Skeletal muscle tissue (tissue), 3 donors: ENCODE measurements at regions not wholly inside any gene's neighbourhood (a gene's known extent, or its start where the extent isn't known, plus 50 kb on each side); places are given as distances from the start of the nearest gene placed in this dataset.

Experiments used
- H3K27ac ChIP-seq: one replicate; pipeline ENCODE4 v1.7.0; 2013; ENCODE audit warnings: mild to moderate bottlenecking, low read depth, low read length, inconsistent platforms
- H3K27me3 ChIP-seq, 3 donors: one replicate each; pipeline ENCODE4 v1.7.0; 2013; ENCODE audit warnings: low read length in 3 of 3; ENCODE audit not compliant: control insufficient read depth in 3 of 3, insufficient read depth in 3 of 3
- H3K36me3 ChIP-seq, 3 donors: one replicate each; pipeline ENCODE4 v1.7.0; 2013; ENCODE audit warnings: low read length in 3 of 3; ENCODE audit not compliant: control insufficient read depth in 3 of 3, insufficient read depth in 3 of 3
- H3K4me1 ChIP-seq, 3 donors: one replicate each; pipeline ENCODE4 v1.7.0; 2013; ENCODE audit warnings: low read length in 3 of 3, mild to moderate bottlenecking in 3 of 3; ENCODE audit not compliant: control insufficient read depth in 3 of 3, insufficient read depth in 3 of 3
- H3K4me3 ChIP-seq, 3 donors: one replicate each; pipeline ENCODE4 v1.7.0; 2013; ENCODE audit warnings: low read length in 3 of 3
- H3K9ac ChIP-seq, 3 donors: one replicate each; pipeline ENCODE4 v1.7.0; 2013; ENCODE audit warnings: low read length in 3 of 3, mild to moderate bottlenecking in 3 of 3, moderate library complexity in 2 of 3, low read depth in 1 of 3
- H3K9me3 ChIP-seq, 3 donors: one replicate each; pipeline ENCODE4 v1.7.0; 2013; ENCODE audit warnings: low read length in 3 of 3; ENCODE audit not compliant: control insufficient read depth in 3 of 3
- donor health status: Osteomylitis.

- H3K4me3 ChIP-seq = no peak overlapping the region
- H3K27ac ChIP-seq = no peak overlapping the region
- no peak overlapping the region for H3K9ac ChIP-seq
- no peaks in the 10 kb centered on the region for H3K4me1 ChIP-seq
- H3K9me3 ChIP-seq = no peaks in the 10 kb centered on the region
- no peaks in the 10 kb centered on the region for H3K36me3 ChIP-seq
- H3K27me3 ChIP-seq = no peaks in the 10 kb centered on the region
These were observed 934.3 kb upstream of the CDH10 start for GRCh38 chr5:25579111-25579510.

- H3K4me1 ChIP-seq = no peaks in the 10 kb centered on the region
- H3K4me3 ChIP-seq = no peak overlapping the region
- no peaks in the 10 kb centered on the region for H3K27me3 ChIP-seq
- no peak overlapping the region for H3K9ac ChIP-seq
- H3K27ac ChIP-seq = no peak overlapping the region
- H3K36me3 ChIP-seq = no peaks in the 10 kb centered on the region
- no peaks in the 10 kb centered on the region for H3K9me3 ChIP-seq
These were observed 928.9 kb upstream of the CDH10 start for GRCh38 chr5:25573691-25574090.

GRCh38 chr5:25570067-25570583 lies 925.3 kb upstream of the CDH10 start:
- no peaks in the 10 kb centered on the region for H3K9me3 ChIP-seq
- no peak overlapping the region for H3K4me3 ChIP-seq
- H3K36me3 ChIP-seq = no peaks in the 10 kb centered on the region
- H3K27me3 ChIP-seq = no peaks in the 10 kb centered on the region
- H3K4me1 ChIP-seq = no peaks in the 10 kb centered on the region
- H3K27ac ChIP-seq = no peak overlapping the region
- no peak overlapping the region for H3K9ac ChIP-seq

- Histone ChIP-seq H3K4me3 (no peak overlapping the region), H3K36me3 (no peaks in the 10 kb centered on the region), H3K4me1 (no peaks in the 10 kb centered on the region), H3K27ac (no peak overlapping the region), H3K9me3 (no peaks in the 10 kb centered on the region), H3K27me3 (no peaks in the 10 kb centered on the region), H3K9ac (no peak overlapping the region)
These were observed 924.3 kb upstream of the CDH10 start for GRCh38 chr5:25568989-25569625.

GRCh38 chr5:25568294-25568693 lies 923.5 kb upstream of the CDH10 start:
- Histone ChIP-seq H3K27me3 (no peaks in the 10 kb centered on the region), H3K9ac (no peak overlapping the region), H3K36me3 (no peaks in the 10 kb centered on the region), H3K27ac (no peak overlapping the region), H3K4me3 (no peak overlapping the region), H3K9me3 (no peaks in the 10 kb centered on the region), H3K4me1 (no peaks in the 10 kb centered on the region)

GRCh38 chr5:25567881-25568280 lies 923.1 kb upstream of the CDH10 start:
- peaks cover 0 to 3% (median 0%) of the 10 kb centered on the region in 3 donors for H3K9me3 ChIP-seq
- H3K36me3 ChIP-seq = no peaks in the 10 kb centered on the region
- no peak overlapping the region for H3K27ac ChIP-seq
- no peaks in the 10 kb centered on the region for H3K4me1 ChIP-seq
- no peaks in the 10 kb centered on the region for H3K27me3 ChIP-seq
- H3K9ac ChIP-seq = no peak overlapping the region
- no peak overlapping the region for H3K4me3 ChIP-seq

GRCh38 chr5:25562656-25563055 lies 917.9 kb upstream of the CDH10 start:
- H3K9me3 ChIP-seq = peaks cover 0 to 3% (median 0%) of the 10 kb centered on the region in 3 donors

GRCh38 chr5:25554077-25554476 lies 909.3 kb upstream of the CDH10 start:
- H3K9me3 ChIP-seq = no peaks in the 10 kb centered on the region
- no peaks in the 10 kb centered on the region for H3K36me3 ChIP-seq
- no peaks in the 10 kb centered on the region for H3K4me1 ChIP-seq
- no peak overlapping the region for H3K27ac ChIP-seq
- H3K27me3 ChIP-seq = no peaks in the 10 kb centered on the region
- H3K4me3 ChIP-seq = no peak overlapping the region
- H3K9ac ChIP-seq = no peak overlapping the region

More at GRCh38 chr5:25562656-25563055, 917.9 kb upstream of the CDH10 start:
- no peaks in the 10 kb centered on the region for H3K4me1 ChIP-seq
- no peak overlapping the region for H3K9ac ChIP-seq
- no peaks in the 10 kb centered on the region for H3K27me3 ChIP-seq
- H3K4me3 ChIP-seq = no peak overlapping the region
- no peaks in the 10 kb centered on the region for H3K36me3 ChIP-seq
- H3K27ac ChIP-seq = no peak overlapping the region

- Histone ChIP-seq H3K27ac (no peak overlapping the region), H3K9ac (no peak overlapping the region), H3K9me3 (no peaks in the 10 kb centered on the region), H3K27me3 (no peaks in the 10 kb centered on the region), H3K4me1 (no peaks in the 10 kb centered on the region), H3K36me3 (no peaks in the 10 kb centered on the region), H3K4me3 (no peak overlapping the region)
These were observed 908.2 kb upstream of the CDH10 start for GRCh38 chr5:25552871-25553481.

- no peak overlapping the region for H3K4me3 ChIP-seq
- no peaks in the 10 kb centered on the region for H3K36me3 ChIP-seq
- no peak overlapping the region for H3K27ac ChIP-seq
These were observed 906.0 kb upstream of the CDH10 start for GRCh38 chr5:25550793-25551192.

More at GRCh38 chr5:25550793-25551192, 906.0 kb upstream of the CDH10 start:
- no peaks in the 10 kb centered on the region for H3K27me3 ChIP-seq
- no peaks in the 10 kb centered on the region for H3K4me1 ChIP-seq
- H3K9me3 ChIP-seq = no peaks in the 10 kb centered on the region
- H3K9ac ChIP-seq = no peak overlapping the region
